A549 (cell line): ENCODE measurements at regions not wholly inside any gene's neighbourhood (a gene's known extent, or its start where the extent isn't known, plus 50 kb on each side); places are given as distances from the start of the nearest gene placed in this dataset.

Source experiments
- ATAC-seq, 2 experiments: fragments of 200-7000 bp in 1 of 2; fragments of >200 bp in 1 of 2; cut with Nextera tagmentation in 1 of 2; cut with Tn5 transposase in 1 of 2; 3 replicates each; pipeline versions ENCODE4 v1.8.0 to v1.9.1; 2018 to 2020; ENCODE audit warnings: mild to moderate bottlenecking in 1 of 2, moderate library complexity in 1 of 2
- CTCF ChIA-PET: fragments of 300-600 bp; sonication (Branson Sonifier 250); formaldehyde crosslinking; extraction: SDS; loops from one replicate; lab custom pipeline; 2021; ENCODE audit warnings: antibody characterized with exemption, inconsistent platforms; lab: Yijun Ruan, JAX
- POLR2A ChIA-PET: fragments of 350-600 bp; formaldehyde crosslinking; extraction: SDS; loops from one replicate; lab custom pipeline; 2021; ENCODE audit warnings: antibody characterized with exemption, inconsistent platforms; lab: Yijun Ruan, JAX
- DNase-seq, 2 experiments: peaks; one replicate each; pipeline versions ENCODE4 v3.0.0 to v3.0.0-alpha.2; 2011 to 2016; ENCODE audit warnings: low read depth in 1 of 2, low spot score in 1 of 2
- FAIRE-seq: peaks from 2 replicates; lab custom pipeline; 2011; peaks lifted over from hg19 to GRCh38; lab: Jason Lieb, UNC
- H3K27ac ChIP-seq, 2 experiments: fragments of >200 bp; sonication (Bioruptor Twin); formaldehyde crosslinking; 3 replicates each; pipeline ENCODE4 v1.5.1; 2016 to 2017
- H3K4me1 ChIP-seq: fragments of >200 bp; sonication (Bioruptor Twin); formaldehyde crosslinking; 3 replicates; pipeline ENCODE4 v1.6.1; 2016
- H3K4me2 ChIP-seq: fragments of >200 bp; sonication (Bioruptor Twin); formaldehyde crosslinking; 3 replicates; pipeline ENCODE4 v1.6.1; 2016
- H3K4me3 ChIP-seq: fragments of >200 bp; sonication (Bioruptor Twin); formaldehyde crosslinking; 3 replicates; pipeline ENCODE4 v1.5.1; 2016
- H3K9me3 ChIP-seq: fragments of >200 bp; sonication (Bioruptor Twin); formaldehyde crosslinking; 3 replicates; pipeline ENCODE4 v1.6.1; 2016
- CHD2 ChIP-seq: fragments of 150-350 bp; IDR thresholded peaks from 2 replicates; pipeline ENCODE4 v1.6.1; 2014; ENCODE audit warnings: low read length; ENCODE audit not compliant: partially characterized antibody
- E2F6 ChIP-seq: IDR thresholded peaks from 2 replicates; pipeline ENCODE4 v1.6.1; 2012; ENCODE audit warnings: low read depth, borderline replicate concordance
- FOSL2 ChIP-seq, 2 experiments: fragments of 450-650 bp in 1 of 2; fragments of >200 bp in 1 of 2; sonication (Bioruptor Twin) in 1 of 2; formaldehyde crosslinking; IDR thresholded peaks; 2 replicates each; pipeline versions ENCODE4 v1.5.0 to v1.6.1; 2016 to 2020; ENCODE audit warnings: mild to moderate bottlenecking in 1 of 2, moderate library complexity in 1 of 2
- FOXS1 ChIP-seq: fragments of 250-450 bp; sonication (Bioruptor Pico); IDR thresholded peaks from 2 replicates; pipeline ENCODE4 v1.5.0; 2020; ENCODE audit warnings: mild to moderate bottlenecking, moderate library complexity
- HMGXB4 ChIP-seq: fragments of 250-450 bp; sonication (Bioruptor Pico); IDR thresholded peaks from 2 replicates; pipeline ENCODE4 v1.5.0; 2021; ENCODE audit warnings: mild to moderate bottlenecking, moderate library complexity, borderline replicate concordance
- HOXB13 ChIP-seq: fragments of 250-450 bp; sonication (Bioruptor Pico); IDR thresholded peaks from 2 replicates; pipeline ENCODE4 v1.5.0; 2020; ENCODE audit warnings: low read depth, mild to moderate bottlenecking, moderate library complexity
- HOXB5 ChIP-seq: fragments of 250-450 bp; sonication (Bioruptor Pico); IDR thresholded peaks from 2 replicates; pipeline ENCODE4 v1.5.0; 2020; ENCODE audit warnings: mild to moderate bottlenecking, moderate library complexity
- JUN ChIP-seq, 2 experiments: fragments of >200 bp; sonication (Bioruptor Twin); formaldehyde crosslinking; IDR thresholded peaks; 2 replicates in 1 of 2; 3 replicates in 1 of 2; pipeline ENCODE4 v1.6.1; 2016 to 2017
- JUNB ChIP-seq: fragments of >200 bp; sonication (Bioruptor Twin); formaldehyde crosslinking; IDR thresholded peaks from 2 replicates; pipeline ENCODE4 v1.6.1; 2016
- KDM1A ChIP-seq: fragments of 200-600 bp; sonication (generic); IDR thresholded peaks from 2 replicates; pipeline ENCODE4 v1.6.1; 2016; ENCODE audit warnings: low read depth, mild to moderate bottlenecking
- KDM5A ChIP-seq: fragments of 200-600 bp; sonication (generic); IDR thresholded peaks from 2 replicates; pipeline ENCODE4 v1.6.1; 2016; ENCODE audit warnings: antibody characterized with exemption, mild to moderate bottlenecking
- MAZ ChIP-seq: fragments of 150-350 bp; IDR thresholded peaks from 2 replicates; pipeline ENCODE4 v1.6.1; 2014; ENCODE audit warnings: antibody characterized with exemption, low read depth, low read length, borderline replicate concordance
- PBX3 ChIP-seq: IDR thresholded peaks from 2 replicates; pipeline ENCODE4 v1.6.1; 2012
- POLR2AphosphoS2 ChIP-seq: conservative IDR thresholded peaks from 2 replicates; pipeline ENCODE4 v1.6.1; 2012; ENCODE audit warnings: low read length, improper control_type of control experiment, inconsistent platforms
- REST ChIP-seq: fragments of 200-600 bp; sonication (generic); IDR thresholded peaks from 2 replicates; pipeline ENCODE4 v1.6.1; 2016; ENCODE audit warnings: antibody characterized with exemption, mild to moderate bottlenecking, moderate library complexity
- RFX5 ChIP-seq: fragments of 450-650 bp; IDR thresholded peaks from 2 replicates; pipeline ENCODE4 v1.7.1; 2014; ENCODE audit warnings: antibody characterized with exemption, mild to moderate bottlenecking, moderate library complexity
- SMC3 ChIP-seq: fragments of >200 bp; sonication (Bioruptor Twin); formaldehyde crosslinking; IDR thresholded peaks from 3 replicates; pipeline ENCODE4 v1.6.1; 2018; ENCODE audit warnings: inconsistent platforms
- TP53 ChIP-seq: fragments of 250-450 bp; sonication (Bioruptor Pico); IDR thresholded peaks from 2 replicates; pipeline ENCODE4 v1.5.0; 2021; ENCODE audit warnings: mild to moderate bottlenecking, moderate library complexity
- USF2 ChIP-seq: fragments of 450-650 bp; IDR thresholded peaks from 2 replicates; pipeline ENCODE4 v1.6.1; 2014; ENCODE audit warnings: antibody characterized with exemption
- ZC3H11A ChIP-seq: fragments of 450-650 bp; IDR thresholded peaks from 2 replicates; pipeline ENCODE4 v1.6.1; 2014; ENCODE audit warnings: antibody characterized with exemption, mild to moderate bottlenecking
- ZFP36 ChIP-seq: fragments of 450-650 bp; IDR thresholded peaks from 2 replicates; pipeline ENCODE4 v1.6.1; 2014; ENCODE audit warnings: borderline replicate concordance; ENCODE audit not compliant: partially characterized antibody
- WGBS: methylation state at CpG from one replicate; pipeline ENCODE4 v1.1.6; 2017; ENCODE audit errors: missing lambda C conversion rate; 5-methylcytosine and 5-hydroxymethylcytosine counted together

- no peak for DNase-seq
- no peaks in the 10 kb centered on the region for H3K9me3 ChIP-seq
- no peak overlapping the region for H3K4me2 ChIP-seq
- POLR2A ChIA-PET = no interaction called here
- TF ChIP-seq FOXS1 (CRISPR knock-in tag) = no peak
- TF ChIP-seq SMC3 = no peak
- no peak for TF ChIP-seq TP53 (CRISPR knock-in tag)
- TF ChIP-seq ZFP36 = no peak
- TF ChIP-seq JUNB = no peak
- no peak for TF ChIP-seq REST
- no peak for TF ChIP-seq JUN (IDR thresholded peaks at IDR 0.05)
- no peak for TF ChIP-seq KDM5A
- no peak for TF ChIP-seq ZC3H11A
- TF ChIP-seq PBX3 = no peak
- no peak for TF ChIP-seq MAZ
- TF ChIP-seq KDM1A = no peak
- TF ChIP-seq, all 56 proteins: peak for 0
- CTCF ChIA-PET = interaction anchor here (0.8 kb wide), 1 partner anchor 23 kb away, joined by 3 read pairs; no protein-coding TSS in a partner anchor
- ATAC-seq = no peak
- no CpG with 5 or more reads among the region's 2 CpGs for WGBS
- no peak for FAIRE-seq
- Histone ChIP-seq H3K27ac (no peak overlapping the region), H3K4me1 (no peaks in the 10 kb centered on the region), H3K4me3 (no peak overlapping the region)
Measured at GRCh38 chr18:45341454-45341853, 273.8 kb upstream of the SLC14A2 start.

GRCh38 chr18:45342166-45342565 is 273.1 kb upstream of the SLC14A2 start:
- ChIA-PET POLR2A (no interaction called here), CTCF (interaction anchor here (0.8 kb wide), 1 partner anchor 24 kb away, joined by 3 read pairs; no protein-coding TSS in a partner anchor)
- Histone ChIP-seq H3K27ac (no peak overlapping the region), H3K4me3 (no peak overlapping the region), H3K4me1 (no peaks in the 10 kb centered on the region), H3K9me3 (no peaks in the 10 kb centered on the region), H3K4me2 (no peak overlapping the region)
- 1% methylated on average over 3 of the region's 3 CpGs for WGBS
- FAIRE-seq (no peak), DNase-seq (no peak), ATAC-seq (no peak)
- no peak for TF ChIP-seq HOXB5

- TF ChIP-seq E2F6 (no peak), JUN (IDR thresholded peaks at IDR 0.05) (no peak), CHD2 (no peak), HOXB13 (no peak), ZFP36 (no peak), USF2 (no peak), POLR2AphosphoS2 (no peak), REST (no peak), KDM5A (no peak), RFX5 (no peak), HMGXB4 (CRISPR knock-in tag) (no peak), FOSL2 (IDR thresholded peaks at IDR 0.05) (no peak), FOSL2 (CRISPR knock-in tag; IDR thresholded peaks at IDR 0.05) (no peak)
- H3K4me2 ChIP-seq = no peak overlapping the region
- no peak for FAIRE-seq
- 6% methylated on average over 3 of the region's 3 CpGs for WGBS
- ATAC-seq = no peak
- H3K27ac ChIP-seq = no peak overlapping the region
- ChIA-PET CTCF (no interaction called here), POLR2A (no interaction called here)
- DNase-seq = no peak
- H3K9me3 ChIP-seq = no peaks in the 10 kb centered on the region
- H3K4me3 ChIP-seq = no peak overlapping the region
- no peaks in the 10 kb centered on the region for H3K4me1 ChIP-seq
Measured at GRCh38 chr18:45342653-45343052, 272.6 kb upstream of the SLC14A2 start.
